ENCODE measurements at regions not wholly inside any gene's neighbourhood (a gene's known extent, or its start where the extent isn't known, plus 50 kb on each side); places are given as distances from the start of the nearest gene placed in this dataset.
"Not testable (repeated sequence)": the region's sequence is repeated elsewhere in the genome, so short reads cannot be mapped to it uniquely, and the experiment has no call there.

DNA sequence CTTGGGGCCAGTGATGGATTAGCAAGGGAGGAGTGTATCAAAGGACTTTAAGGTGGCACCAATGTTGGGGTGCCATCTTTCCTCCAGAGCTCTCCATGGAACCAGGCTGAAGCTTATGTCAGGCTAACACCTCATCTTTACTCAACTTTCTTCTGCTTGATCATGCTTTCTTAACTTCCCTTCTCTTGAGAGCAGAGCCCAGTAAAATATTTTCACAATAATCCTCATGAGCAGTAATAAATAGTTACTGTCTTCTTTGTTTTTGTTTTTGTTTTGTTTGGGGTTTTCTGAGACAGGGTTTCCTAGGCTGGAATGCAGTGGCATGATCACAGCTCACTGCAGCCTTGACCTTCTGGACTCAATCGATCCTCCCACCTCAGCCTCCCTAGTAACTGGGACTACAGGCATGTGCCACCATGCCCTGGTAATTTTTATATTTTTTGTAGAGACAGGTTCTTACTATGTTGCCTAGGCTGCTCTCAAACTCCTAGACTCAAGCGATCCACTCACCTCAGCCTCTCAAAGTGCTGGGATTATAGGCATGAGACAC, 127.9 kb upstream of the TOP1 start:
- H3K9me3 ChIP-seq, result no peaks in the 10 kb centered on the region
- no peaks in the 10 kb centered on the region for H3K27me3 ChIP-seq
- WGBS, 2 donors, result 82 to 97% methylated on average over 2 of the region's 2 CpGs
- TF ChIP-seq, protein P1, sequence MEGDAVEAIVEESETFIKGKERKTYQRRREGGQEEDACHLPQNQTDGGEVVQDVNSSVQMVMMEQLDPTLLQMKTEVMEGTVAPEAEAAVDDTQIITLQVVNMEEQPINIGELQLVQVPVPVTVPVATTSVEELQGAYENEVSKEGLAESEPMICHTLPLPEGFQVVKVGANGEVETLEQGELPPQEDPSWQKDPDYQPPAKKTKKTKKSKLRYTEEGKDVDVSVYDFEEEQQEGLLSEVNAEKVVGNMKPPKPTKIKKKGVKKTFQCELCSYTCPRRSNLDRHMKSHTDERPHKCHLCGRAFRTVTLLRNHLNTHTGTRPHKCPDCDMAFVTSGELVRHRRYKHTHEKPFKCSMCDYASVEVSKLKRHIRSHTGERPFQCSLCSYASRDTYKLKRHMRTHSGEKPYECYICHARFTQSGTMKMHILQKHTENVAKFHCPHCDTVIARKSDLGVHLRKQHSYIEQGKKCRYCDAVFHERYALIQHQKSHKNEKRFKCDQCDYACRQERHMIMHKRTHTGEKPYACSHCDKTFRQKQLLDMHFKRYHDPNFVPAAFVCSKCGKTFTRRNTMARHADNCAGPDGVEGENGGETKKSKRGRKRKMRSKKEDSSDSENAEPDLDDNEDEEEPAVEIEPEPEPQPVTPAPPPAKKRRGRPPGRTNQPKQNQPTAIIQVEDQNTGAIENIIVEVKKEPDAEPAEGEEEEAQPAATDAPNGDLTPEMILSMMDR (IDR thresholded peaks at IDR 0.05), result no peak
- no peak for TF ChIP-seq POLR2A (IDR thresholded peaks at IDR 0.05)
- intact Hi-C loops (cut with DNase I), result no loop called here
- H3K4me3 ChIP-seq, result no peak overlapping the region
- H3K36me3 ChIP-seq, result no peaks in the 10 kb centered on the region
- peaks cover 0 to 10% (median 0%) of the 10 kb centered on the region in 3 donors for H3K4me1 ChIP-seq
- no peak overlapping the region for H3K27ac ChIP-seq
- no peak for DNase-seq

DNA sequence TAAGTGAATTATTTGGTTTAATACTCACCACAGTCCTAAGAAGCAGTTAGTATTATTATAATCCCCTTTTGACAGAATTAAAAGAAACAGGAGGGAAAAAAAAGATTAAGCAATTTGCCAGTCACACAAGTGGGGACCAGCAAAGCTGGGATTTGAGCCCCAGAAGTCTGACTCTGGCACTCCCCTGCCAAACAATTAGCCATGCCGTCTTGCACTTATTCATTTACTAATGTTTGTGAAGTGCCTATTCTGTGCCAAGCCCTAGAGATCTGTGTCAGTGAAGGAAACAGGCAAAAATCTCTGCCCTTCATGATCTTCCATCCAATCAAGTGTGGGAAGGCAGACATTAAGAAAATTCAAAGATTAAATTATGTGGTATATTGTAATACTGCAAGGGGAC, 126.0 kb upstream of the TOP1 start:
- no peaks in the 10 kb centered on the region for H3K27me3 ChIP-seq
- no peak overlapping the region for H3K27ac ChIP-seq
- no peaks in the 10 kb centered on the region for H3K9me3 ChIP-seq
- H3K36me3 ChIP-seq, result no peaks in the 10 kb centered on the region
- TF ChIP-seq, protein P1 (IDR thresholded peaks at IDR 0.05), result no peak
- no peak for TF ChIP-seq POLR2A (IDR thresholded peaks at IDR 0.05)
- no peak for DNase-seq
- intact Hi-C loops (cut with DNase I), result no loop called here
- H3K4me3 ChIP-seq, result no peak overlapping the region
- 27 to 33% methylated on average over 1 of the region's 1 CpG for WGBS, 2 donors
- H3K4me1 ChIP-seq, result peaks cover 0 to 10% (median 0%) of the 10 kb centered on the region in 3 donors

DNA sequence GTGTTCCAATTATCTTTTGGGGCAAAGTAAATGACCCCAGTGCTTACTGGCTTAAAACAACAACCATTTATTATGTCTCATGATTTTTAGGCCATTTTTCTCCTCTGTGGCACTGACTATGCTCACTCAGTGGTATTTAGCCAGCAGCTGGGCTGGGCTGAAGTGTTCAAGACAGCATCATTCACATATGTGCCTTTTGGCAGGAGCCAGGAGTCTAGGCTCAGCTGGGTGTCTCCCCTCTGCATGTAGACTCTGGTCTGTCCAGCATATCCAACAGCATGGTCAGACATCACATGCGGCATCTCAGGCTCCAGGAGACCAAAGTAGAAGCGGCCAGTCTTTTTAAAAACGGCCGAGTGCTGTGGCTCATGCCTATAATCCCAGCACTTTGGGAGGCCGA, 120.3 kb upstream of the TOP1 start:
- Histone ChIP-seq H3K4me3 (no peak overlapping the region), H3K4me1 (no peaks in the 10 kb centered on the region), H3K27me3 (no peaks in the 10 kb centered on the region), H3K9me3 (peaks cover 0 to 10% (median 0%) of the 10 kb centered on the region in 3 donors), H3K27ac (no peak overlapping the region), H3K36me3 (no peaks in the 10 kb centered on the region)
- WGBS, 2 donors, result 59 to 87% methylated on average over 3 to 4 of the region's 5 CpGs
- DNase-seq, result no peak
- intact Hi-C loops (cut with DNase I), result no loop called here
- TF ChIP-seq, protein P1 (IDR thresholded peaks at IDR 0.05), result no peak

DNA sequence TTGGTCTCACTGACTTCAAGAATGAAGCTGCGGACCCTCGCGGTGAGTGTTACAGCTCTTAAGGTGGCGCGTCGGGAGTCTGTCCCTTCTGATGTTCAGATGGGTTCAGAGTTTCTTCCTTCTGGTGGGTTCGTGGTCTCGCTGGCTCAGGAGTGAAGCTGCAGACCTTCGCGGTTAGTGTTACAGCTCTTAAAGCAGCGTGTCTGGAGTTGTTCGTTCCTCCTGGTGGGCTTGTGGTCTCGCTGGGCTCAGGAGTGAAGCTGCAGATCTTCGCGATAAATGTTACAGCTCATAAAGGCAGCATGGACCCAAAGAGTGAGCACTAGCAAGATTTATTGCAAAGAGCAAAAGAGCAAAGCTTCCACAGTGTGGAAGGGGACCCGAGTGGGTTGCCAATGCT, 119.1 kb upstream of the TOP1 start:
- H3K27ac ChIP-seq; H3K4me1 ChIP-seq; intact Hi-C loops (cut with DNase I); H3K27me3 ChIP-seq; H3K36me3 ChIP-seq; DNase-seq; H3K9me3 ChIP-seq; H3K4me3 ChIP-seq: not testable (repeated sequence)
- 94 to 100% methylated on average over 3 to 13 of the region's 16 CpGs for WGBS, 2 donors

DNA sequence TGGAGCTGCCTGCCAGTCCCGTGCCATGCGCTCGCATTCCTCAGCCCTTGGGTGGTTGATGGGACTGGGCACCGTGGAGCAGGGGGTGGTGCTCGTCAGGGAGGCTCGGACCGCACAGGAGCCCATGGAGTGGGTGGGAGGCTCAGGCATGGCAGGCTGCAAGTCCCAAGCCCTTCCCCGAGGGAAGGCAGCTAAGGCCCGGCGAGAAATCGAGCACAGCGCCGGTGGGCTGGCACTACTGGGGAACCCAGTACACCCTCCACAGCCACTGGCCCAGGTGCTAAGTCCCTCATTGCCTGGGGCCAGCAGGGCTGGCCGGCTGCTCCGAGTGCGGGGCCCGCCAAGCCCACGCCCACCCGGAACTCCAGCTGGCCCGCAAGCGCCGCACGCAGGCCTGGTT, 118.2 kb upstream of the TOP1 start:
- WGBS, 2 donors, result no CpG with 5 or more reads among the region's 23 CpGs
- DNase-seq, result not testable (repeated sequence)

DNA sequence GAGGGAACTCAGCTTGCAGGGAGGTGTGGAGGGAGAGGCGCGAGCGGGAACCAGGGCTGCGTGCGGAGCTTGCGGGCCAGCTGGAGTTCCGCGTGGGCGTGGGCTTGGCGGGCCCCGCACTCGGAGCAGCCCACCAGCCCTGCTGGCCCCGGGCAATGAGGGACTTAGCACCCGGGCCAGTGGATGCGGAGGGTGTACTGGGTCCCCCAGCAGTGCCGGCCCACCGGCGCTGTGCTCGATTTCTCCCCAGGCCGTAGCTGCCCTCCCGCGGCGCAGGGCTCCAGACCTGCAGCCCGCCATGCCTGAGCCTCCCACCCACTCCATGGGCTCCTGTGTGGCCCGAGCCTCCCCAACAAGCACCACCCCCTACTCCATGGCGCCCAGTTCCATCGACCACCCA, 117.5 kb upstream of the TOP1 start:
- DNase-seq; H3K27me3 ChIP-seq; H3K27ac ChIP-seq; H3K4me3 ChIP-seq; H3K36me3 ChIP-seq; H3K4me1 ChIP-seq; H3K9me3 ChIP-seq; intact Hi-C loops (cut with DNase I): not testable (repeated sequence)
- 100% methylated on average over 8 of the region's 27 CpGs; no CpG with 5 or more reads in 1 of the 2 donors for WGBS, 2 donors

More for the DNA sequence above, 118.2 kb upstream of the TOP1 start:
- H3K4me3 ChIP-seq; intact Hi-C loops (cut with DNase I); H3K36me3 ChIP-seq; H3K4me1 ChIP-seq; H3K27me3 ChIP-seq; H3K9me3 ChIP-seq; H3K27ac ChIP-seq: not testable (repeated sequence)
